HPDE6-E6E7 (cell line): ENCODE measurements at regions not wholly inside any gene's neighbourhood (a gene's known extent, or its start where the extent isn't known, plus 50 kb on each side); places are given as distances from the start of the nearest gene placed in this dataset.
"Not testable (repeated sequence)": the region's sequence is repeated elsewhere in the genome, so short reads cannot be mapped to it uniquely, and the experiment has no call there.

ENCODE experiments used
- DNase-seq: peaks from one replicate; pipeline ENCODE4 v3.0.0; 2011; ENCODE audit warnings: missing footprints; ENCODE audit errors: extremely low spot score

DNA sequence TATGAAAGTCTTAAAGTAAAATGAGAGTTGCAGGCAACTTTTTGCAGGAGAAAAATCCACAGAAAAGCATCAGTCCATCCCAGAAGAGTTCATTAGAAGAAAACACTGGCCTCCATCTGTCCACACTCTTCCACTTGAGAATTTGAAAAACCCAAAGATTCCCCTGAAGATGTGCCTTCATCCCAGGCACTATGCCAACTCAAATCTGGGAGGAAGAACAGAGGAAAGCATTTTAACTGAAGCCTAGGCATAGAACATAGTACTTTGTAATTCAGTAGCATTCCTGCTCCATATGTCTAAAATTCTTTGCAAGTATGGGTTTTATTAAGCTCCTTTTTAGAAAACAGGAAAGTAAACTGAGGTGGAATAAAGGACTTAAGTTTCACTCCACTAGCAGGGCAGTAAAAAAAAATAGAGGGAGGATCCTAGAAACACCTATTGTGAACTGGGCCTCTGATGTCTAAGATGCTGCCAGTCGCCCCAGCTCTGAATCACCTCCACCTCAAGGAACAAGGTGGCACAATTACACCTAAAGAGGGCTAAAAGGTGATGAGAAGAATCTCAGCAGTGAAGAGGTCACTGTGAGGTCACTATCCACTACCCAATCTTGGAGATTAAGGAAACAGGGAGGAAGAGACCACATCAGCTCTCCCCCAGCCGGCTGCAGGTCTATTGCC lies 141.9 kb upstream of the FAM241A start:
- peak; percentile 45 for DNase-seq

GRCh38 chr4:112005027-112005426 lies 140.2 kb upstream of the FAM241A start:
- no peak for DNase-seq

- DNase-seq = no peak
These were observed 137.9 kb upstream of the FAM241A start for GRCh38 chr4:112007391-112007790.

DNA sequence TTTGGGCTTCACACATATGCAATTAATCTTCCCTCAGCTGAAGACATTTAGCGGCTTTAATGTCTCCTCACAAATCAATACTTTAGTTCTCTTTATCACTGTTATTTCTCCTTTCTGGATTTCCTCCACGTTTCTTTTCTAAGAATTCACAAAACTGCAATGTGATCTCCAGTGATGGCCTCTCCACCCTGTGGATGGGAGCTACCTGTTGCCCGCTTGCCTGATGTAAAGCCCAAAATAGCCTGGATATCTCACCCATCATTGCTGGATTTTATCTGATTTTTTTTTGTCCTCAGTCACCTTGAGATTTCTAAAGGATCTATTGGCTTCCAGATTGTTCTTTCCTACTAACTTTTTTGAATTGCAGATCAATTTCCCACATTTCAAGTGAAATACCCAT lies 129.3 kb upstream of the FAM241A start:
- DNase-seq = no peak

- DNase-seq = no peak
These were observed 121.8 kb upstream of the FAM241A start for GRCh38 chr4:112023402-112023950.

DNA sequence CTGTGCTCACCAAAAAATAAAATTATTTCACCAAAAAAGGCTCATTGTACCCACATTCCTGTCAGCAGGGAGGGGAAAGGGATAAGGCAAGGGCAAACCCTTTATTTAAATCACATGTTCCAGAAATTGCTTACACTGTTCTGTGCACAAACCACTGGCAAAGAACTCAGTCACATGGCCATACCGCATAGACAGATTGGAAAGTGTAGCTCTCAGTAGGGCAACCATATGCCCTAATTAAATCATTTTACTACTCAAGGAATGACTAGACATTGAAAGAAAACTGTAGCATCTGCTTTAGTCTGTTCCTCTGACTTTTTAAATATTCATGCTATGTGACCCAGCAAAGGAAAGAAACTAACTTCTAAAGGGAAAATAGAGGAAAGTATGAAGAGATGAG lies 119.2 kb upstream of the FAM241A start:
- DNase-seq = no peak

- no peak for DNase-seq
These were observed 115.5 kb upstream of the FAM241A start for GRCh38 chr4:112029771-112030171.

DNA sequence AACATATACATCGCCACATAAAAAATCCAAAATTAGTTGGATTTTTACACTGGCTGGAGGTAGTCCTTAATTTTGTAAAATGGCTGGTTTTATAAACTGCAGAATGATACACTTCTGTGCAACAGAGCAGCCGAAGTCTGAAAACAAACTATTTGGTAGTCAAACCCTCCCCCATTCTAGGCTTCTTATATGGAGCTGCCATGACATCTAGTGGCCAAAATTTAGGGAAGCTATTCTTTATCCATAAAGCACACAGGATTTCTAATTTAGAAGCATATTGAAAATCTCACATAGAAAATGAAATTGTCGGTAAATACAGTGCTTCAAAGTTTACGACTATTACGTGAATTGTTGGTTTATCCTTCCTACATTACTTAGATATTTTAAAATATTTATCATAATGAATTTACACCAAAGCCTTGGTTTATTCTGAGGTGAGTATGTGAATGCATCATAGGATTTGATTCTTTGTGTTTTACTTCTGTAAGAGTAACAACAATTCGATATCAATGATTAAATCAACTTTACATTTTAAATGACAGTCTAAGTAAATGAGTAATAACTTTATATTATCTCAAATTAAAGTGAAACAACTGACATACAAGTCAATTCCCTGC lies 113.4 kb upstream of the FAM241A start:
- peak; percentile 19 for DNase-seq

DNA sequence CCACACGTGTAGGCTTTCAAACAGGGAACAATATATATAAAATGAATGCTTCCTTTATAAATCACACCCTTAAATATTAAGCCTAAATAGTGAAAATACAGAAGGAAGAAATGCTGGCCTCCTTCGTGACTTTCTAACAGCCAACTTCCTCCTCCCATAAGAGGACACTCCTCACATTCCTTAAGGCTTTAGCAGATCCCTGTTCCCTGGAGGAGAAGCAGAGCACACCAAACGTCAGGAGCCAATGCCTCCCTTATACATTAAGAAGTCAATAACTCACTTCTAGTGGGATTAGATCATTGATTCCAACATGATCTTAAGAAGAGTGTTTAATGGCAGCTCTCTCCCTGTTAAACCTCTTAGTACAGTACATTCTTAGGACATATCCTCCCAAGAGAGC lies 108.4 kb upstream of the FAM241A start:
- DNase-seq = no peak

DNA sequence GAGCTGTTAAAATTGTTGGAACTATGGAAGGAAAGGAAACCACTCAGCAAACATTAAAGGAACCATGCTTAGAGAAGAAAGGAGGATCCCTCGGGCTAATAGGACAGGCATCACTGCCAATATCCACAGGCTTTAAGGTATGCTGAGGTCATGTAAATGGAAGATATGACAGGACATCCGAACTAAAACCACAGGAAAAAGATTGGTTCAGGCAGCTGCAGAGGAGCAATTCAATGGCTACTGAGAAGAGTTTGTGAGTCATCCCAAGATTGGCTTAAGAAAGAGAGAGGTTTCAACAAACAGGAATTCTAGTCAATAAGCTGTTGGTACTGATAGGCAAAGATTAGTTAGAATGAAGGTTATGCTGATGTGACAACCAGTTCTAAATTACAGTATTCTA lies 106.4 kb upstream of the FAM241A start:
- no peak for DNase-seq

DNA sequence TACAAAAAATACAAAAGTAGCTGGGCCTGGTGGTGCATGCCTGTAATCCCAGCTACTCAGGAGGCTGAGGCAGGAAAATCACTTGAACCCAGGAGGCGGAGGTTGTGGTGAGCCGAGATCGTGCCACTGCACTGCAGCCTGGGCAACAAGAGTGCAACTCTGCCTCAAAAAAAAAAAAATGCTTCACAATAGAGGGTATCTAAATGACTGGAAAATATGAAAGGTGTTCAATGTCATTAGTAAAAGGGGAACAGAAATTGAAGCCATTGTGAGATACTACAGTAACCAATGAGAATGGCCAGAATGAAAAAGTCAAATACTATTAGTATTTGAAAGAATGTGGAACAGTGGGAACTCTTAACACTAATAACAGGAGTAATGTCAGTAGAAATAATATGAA lies 96.1 kb upstream of the FAM241A start:
- DNase-seq = not testable (repeated sequence)

DNA sequence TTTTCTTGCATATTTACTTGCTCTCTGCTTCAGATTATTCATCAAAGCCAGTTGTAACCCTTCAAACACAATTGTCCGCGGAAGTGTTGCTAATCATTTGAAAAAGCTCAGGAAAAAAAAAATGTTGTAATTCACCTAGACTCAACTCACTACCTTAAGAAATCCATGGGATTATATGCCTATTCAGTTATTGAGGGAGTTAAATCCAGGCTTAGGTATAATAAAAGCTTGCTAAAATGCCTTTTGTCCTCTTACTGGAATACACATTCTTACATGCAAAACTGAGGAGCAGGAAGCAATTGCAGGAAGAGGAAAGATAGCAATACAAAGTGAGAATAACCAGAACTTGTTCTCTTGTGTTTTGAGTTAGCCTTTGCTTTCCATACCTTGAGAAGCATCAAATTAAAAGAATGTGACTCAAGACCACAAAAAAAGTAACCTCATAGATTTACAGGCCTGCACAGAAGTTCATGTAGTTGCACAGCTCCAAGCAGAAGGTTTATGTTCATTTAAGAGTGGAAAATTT lies 91.4 kb upstream of the FAM241A start:
- no peak for DNase-seq

- no peak for DNase-seq
These were observed 90.2 kb upstream of the FAM241A start for GRCh38 chr4:112055100-112055499.

DNA sequence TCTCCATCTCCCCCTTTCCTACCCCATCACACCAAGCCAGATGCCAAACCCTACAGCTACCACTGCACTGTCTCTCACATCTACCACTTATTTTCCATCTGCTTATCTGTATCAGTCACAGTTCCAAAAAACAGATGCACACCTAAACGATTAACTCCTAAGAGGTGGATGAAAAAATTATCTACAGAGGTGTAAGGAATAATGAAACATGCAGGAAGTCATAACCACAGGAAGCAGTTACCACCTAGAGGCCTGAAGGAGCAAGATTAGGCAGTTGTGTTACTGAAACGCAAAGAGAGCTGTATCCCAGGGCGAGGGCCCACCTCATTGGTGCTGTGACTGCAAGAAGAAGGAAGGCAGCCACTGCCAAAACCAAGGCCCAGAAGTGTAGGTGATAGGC lies 87.8 kb upstream of the FAM241A start:
- no peak for DNase-seq

DNA sequence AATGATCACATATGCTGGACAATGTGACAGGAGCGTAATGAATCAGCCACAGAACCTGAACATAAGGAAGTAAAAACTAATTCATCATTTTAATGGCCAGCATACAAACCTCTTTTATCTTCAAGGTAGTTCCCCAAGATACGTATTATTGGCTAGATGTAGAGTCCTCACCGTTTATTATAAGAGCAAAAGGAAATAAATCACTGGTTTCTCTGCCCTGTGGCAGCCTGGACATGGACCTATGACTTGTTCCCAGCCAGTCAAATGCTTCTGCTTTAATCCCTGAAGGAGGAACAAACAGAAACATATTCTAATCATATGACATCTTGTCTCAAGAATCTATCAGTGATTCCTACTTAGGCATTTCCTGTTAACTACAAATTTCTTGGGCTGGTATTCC lies 86.8 kb upstream of the FAM241A start:
- DNase-seq = no peak

DNA sequence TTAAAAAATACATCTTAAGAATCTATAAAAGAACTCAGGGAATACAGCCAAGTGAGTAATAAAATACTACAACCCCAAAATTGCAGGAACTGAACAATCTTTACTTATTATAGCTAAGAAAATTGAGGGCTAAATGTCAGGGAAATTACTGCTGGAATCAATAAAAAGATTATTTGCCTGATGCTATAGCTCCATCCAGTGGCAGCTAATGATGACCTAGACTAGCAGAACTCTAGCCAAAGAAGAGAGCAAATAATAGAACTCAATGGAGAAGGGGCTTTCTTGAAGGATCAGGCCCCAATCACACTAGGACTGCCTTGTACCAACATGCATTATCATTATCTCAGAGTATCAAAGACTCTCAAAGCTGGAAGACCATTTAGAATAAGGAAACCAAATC lies 85.0 kb upstream of the FAM241A start:
- peak; percentile 17 for DNase-seq

- no peak for DNase-seq
These were observed 83.9 kb upstream of the FAM241A start for GRCh38 chr4:112061207-112061817.

DNA sequence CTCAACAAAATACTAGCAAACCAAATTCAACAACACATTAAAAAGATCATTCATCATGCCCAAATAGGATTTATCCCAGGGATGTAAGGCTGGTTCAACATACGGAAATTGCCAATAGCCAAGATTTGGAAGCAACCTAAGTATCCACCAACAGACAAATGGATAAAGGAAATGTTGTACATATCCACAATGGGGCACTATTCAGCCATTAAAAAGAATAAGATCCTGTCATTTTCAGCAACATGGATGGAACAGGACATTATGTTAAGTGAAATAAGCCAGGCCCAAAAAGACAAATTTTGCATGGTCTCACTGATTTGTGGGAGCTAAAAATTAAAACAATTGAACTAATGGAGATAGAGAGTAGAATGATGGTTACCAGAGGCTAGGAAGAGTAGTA lies 82.0 kb upstream of the FAM241A start:
- DNase-seq = no peak

DNA sequence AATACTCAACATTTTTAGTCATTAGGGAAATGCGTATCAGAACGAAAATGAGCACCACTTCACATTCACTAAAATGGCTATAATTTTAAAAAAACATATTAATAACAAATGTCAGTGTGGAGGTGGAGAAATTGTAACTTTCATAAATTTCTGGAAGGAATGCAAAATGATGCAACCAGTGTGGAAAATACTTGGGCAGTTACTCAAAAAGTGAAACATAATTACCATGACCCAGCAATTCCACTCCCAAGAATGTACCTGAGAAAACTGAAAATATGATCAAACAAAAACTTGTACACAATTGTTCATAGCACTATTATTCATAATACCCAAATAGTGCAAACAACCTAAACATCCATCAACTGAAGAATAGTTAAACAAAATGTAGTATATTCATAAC lies 76.1 kb upstream of the FAM241A start:
- no peak for DNase-seq

GRCh38 chr4:112073181-112073580 lies 72.1 kb upstream of the FAM241A start:
- no peak for DNase-seq

DNA sequence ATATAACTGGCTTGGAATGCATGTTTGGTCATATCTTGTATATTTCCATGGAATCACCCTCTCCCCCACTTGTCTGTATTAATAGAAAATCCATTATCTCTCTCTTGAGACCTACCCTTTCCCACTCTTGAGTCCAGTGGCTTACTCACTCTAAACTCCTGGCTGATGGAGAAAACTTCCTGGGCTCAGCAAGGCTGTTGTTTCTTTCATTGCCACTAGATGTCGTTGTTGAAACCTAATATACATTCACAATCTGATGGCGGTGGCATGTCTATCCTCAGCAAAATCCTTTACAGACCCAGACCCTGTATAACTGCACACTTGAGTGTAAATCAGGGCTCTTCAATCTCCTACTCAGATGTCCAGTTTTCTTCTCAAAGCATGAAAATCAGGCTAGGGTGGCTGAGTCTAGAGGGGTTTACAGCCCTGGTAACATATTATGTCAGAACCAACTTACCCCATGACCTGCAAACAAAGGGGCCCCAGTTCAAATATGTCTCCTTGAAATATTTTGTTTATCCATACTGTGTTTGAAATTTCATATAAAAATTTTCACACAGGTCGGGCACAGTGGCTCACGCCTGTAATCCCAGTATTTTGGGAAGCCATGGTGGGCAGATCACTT lies 70.0 kb upstream of the FAM241A start:
- peak; percentile 48 for DNase-seq

GRCh38 chr4:112075906-112076305 lies 69.3 kb upstream of the FAM241A start:
- DNase-seq = no peak
